ENCODE measurements at regions not wholly inside any gene's neighbourhood (a gene's known extent, or its start where the extent isn't known, plus 50 kb on each side); places are given as distances from the start of the nearest gene placed in this dataset.

DNA sequence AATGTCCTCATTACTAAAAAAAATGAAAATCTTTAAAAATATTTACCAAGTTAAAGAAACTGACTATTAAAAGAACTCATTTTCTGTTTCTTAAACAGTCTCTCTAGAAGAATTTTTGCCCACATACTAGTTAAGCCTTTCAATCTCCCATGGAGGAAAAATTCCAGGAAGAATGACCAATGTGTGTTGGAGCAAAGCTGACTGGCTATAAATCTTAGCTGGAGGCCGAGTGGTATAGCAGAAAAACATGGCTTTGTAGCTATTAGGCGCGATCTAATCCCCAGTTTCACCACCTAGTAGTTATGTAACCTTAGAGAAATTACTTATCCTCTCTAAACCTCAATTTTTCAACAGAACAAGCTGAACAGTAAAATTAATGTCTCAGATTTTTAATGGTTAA is 135.5 kb upstream of the PRLR start:
- Histone ChIP-seq H3K4me3 (no peak overlapping the region), H3K36me3 (ENCODE audit: control insufficient read depth, insufficient read depth, low read length) (no peaks in the 10 kb centered on the region), H3K4me1 (replicated peaks in 1 of 2; ENCODE audit: control insufficient read depth in 2 of 2, insufficient read depth in 2 of 2, low read length in 2 of 2) (no peaks in the 10 kb centered on the region), H3K9me3 (replicated peaks; ENCODE audit: control insufficient read depth, insufficient read depth, low read depth, low read length) (no peaks in the 10 kb centered on the region; the same call in none of the 2 replicates), H3K27ac (ENCODE audit: extremely low read depth, low read depth, low read length) (no peak overlapping the region), H3K4me2 (ENCODE audit: insufficient read depth, low read length) (no peak overlapping the region), H3K27me3 (ENCODE audit: control insufficient read depth in 2 of 2, insufficient read depth in 2 of 2, low read length in 2 of 2) (no peaks in the 10 kb centered on the region), H3K79me2 (ENCODE audit: control insufficient read depth, insufficient read depth, low read length) (no peaks in the 10 kb centered on the region), H3K9ac (ENCODE audit: insufficient read depth in 1 of 2, low read depth in 2 of 2, low read length in 2 of 2) (no peak overlapping the region), H2AFZ (ENCODE audit: low read depth, low read length) (no peak overlapping the region), H3K9me1 (ENCODE audit: control insufficient read depth, insufficient read depth, low read length) (no peaks in the 10 kb centered on the region), H4K20me1 (replicated peaks; ENCODE audit: control insufficient read depth, insufficient read depth, low read length) (no peaks in the 10 kb centered on the region)
- DNase-seq (ENCODE audit: extremely low read depth in 1 of 4, low spot score in 3 of 4), result no peak
- FAIRE-seq, result no peak
- WGBS (ENCODE audit: insufficient coverage, low coverage, missing lambda C conversion rate), result 0% methylated on average over 3 of the region's 3 CpGs
- in situ Hi-C loops (cut with MboI), result no loop called here
- TF ChIP-seq, protein P1, sequence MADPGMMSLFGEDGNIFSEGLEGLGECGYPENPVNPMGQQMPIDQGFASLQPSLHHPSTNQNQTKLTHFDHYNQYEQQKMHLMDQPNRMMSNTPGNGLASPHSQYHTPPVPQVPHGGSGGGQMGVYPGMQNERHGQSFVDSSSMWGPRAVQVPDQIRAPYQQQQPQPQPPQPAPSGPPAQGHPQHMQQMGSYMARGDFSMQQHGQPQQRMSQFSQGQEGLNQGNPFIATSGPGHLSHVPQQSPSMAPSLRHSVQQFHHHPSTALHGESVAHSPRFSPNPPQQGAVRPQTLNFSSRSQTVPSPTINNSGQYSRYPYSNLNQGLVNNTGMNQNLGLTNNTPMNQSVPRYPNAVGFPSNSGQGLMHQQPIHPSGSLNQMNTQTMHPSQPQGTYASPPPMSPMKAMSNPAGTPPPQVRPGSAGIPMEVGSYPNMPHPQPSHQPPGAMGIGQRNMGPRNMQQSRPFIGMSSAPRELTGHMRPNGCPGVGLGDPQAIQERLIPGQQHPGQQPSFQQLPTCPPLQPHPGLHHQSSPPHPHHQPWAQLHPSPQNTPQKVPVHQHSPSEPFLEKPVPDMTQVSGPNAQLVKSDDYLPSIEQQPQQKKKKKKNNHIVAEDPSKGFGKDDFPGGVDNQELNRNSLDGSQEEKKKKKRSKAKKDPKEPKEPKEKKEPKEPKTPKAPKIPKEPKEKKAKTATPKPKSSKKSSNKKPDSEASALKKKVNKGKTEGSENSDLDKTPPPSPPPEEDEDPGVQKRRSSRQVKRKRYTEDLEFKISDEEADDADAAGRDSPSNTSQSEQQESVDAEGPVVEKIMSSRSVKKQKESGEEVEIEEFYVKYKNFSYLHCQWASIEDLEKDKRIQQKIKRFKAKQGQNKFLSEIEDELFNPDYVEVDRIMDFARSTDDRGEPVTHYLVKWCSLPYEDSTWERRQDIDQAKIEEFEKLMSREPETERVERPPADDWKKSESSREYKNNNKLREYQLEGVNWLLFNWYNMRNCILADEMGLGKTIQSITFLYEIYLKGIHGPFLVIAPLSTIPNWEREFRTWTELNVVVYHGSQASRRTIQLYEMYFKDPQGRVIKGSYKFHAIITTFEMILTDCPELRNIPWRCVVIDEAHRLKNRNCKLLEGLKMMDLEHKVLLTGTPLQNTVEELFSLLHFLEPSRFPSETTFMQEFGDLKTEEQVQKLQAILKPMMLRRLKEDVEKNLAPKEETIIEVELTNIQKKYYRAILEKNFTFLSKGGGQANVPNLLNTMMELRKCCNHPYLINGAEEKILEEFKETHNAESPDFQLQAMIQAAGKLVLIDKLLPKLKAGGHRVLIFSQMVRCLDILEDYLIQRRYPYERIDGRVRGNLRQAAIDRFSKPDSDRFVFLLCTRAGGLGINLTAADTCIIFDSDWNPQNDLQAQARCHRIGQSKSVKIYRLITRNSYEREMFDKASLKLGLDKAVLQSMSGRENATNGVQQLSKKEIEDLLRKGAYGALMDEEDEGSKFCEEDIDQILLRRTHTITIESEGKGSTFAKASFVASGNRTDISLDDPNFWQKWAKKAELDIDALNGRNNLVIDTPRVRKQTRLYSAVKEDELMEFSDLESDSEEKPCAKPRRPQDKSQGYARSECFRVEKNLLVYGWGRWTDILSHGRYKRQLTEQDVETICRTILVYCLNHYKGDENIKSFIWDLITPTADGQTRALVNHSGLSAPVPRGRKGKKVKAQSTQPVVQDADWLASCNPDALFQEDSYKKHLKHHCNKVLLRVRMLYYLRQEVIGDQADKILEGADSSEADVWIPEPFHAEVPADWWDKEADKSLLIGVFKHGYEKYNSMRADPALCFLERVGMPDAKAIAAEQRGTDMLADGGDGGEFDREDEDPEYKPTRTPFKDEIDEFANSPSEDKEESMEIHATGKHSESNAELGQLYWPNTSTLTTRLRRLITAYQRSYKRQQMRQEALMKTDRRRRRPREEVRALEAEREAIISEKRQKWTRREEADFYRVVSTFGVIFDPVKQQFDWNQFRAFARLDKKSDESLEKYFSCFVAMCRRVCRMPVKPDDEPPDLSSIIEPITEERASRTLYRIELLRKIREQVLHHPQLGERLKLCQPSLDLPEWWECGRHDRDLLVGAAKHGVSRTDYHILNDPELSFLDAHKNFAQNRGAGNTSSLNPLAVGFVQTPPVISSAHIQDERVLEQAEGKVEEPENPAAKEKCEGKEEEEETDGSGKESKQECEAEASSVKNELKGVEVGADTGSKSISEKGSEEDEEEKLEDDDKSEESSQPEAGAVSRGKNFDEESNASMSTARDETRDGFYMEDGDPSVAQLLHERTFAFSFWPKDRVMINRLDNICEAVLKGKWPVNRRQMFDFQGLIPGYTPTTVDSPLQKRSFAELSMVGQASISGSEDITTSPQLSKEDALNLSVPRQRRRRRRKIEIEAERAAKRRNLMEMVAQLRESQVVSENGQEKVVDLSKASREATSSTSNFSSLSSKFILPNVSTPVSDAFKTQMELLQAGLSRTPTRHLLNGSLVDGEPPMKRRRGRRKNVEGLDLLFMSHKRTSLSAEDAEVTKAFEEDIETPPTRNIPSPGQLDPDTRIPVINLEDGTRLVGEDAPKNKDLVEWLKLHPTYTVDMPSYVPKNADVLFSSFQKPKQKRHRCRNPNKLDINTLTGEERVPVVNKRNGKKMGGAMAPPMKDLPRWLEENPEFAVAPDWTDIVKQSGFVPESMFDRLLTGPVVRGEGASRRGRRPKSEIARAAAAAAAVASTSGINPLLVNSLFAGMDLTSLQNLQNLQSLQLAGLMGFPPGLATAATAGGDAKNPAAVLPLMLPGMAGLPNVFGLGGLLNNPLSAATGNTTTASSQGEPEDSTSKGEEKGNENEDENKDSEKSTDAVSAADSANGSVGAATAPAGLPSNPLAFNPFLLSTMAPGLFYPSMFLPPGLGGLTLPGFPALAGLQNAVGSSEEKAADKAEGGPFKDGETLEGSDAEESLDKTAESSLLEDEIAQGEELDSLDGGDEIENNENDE (IDR thresholded peaks at IDR 0.05; ENCODE audit: low read depth, low read length), result no peak
- intact Hi-C loops (cut with micrococcal nuclease), result no loop called here
- BruUV-seq (replicated peaks), result no TSS peak
- ATAC-seq, result no peak
- ChIA-PET CTCF (ENCODE audit: low intra/inter-chr PET ratio) (no interaction called here), POLR2A (no interaction called here)
